Adrenal gland (tissue), 9 donors: ENCODE measurements at regions not wholly inside any gene's neighbourhood (a gene's known extent, or its start where the extent isn't known, plus 50 kb on each side); places are given as distances from the start of the nearest gene placed in this dataset.

Experiments used
- DNase-seq, 7 donors: peaks; one replicate each; pipeline ENCODE4 v3.0.0-alpha.2; 2019 to 2020
- H3K27ac ChIP-seq, 5 donors: fragments of 200-600 bp; sonication (generic) in 4 of 5; 1 replicate in 3 of 5; 2 replicates in 2 of 5; pipeline versions ENCODE4 v1.5.1 to v1.8.0; 2016 to 2020; ENCODE audit warnings: mild to moderate bottlenecking in 1 of 5
- H3K27me3 ChIP-seq: fragments of 200-600 bp; 2 replicates; pipeline ENCODE4 v1.8.0; 2021
- H3K36me3 ChIP-seq, 2 donors: fragments of 200-600 bp; replicated peaks in 1 of 2; 1 replicate in 1 of 2; 2 replicates in 1 of 2; pipeline versions ENCODE4 v1.5.1 to v1.8.0; 2018 to 2022
- H3K4me1 ChIP-seq, 2 donors: fragments of 200-600 bp; replicated peaks in 1 of 2; 1 replicate in 1 of 2; 2 replicates in 1 of 2; pipeline versions ENCODE4 v1.5.1 to v1.8.0; 2018 to 2021
- H3K4me3 ChIP-seq, 4 donors: fragments of 200-600 bp; sonication (generic) in 3 of 4; one replicate each; pipeline ENCODE4 v1.5.1; 2016 to 2018
- H3K9me3 ChIP-seq, 3 donors: fragments of 200-600 bp; sonication (generic) in 1 of 3; replicated peaks in 1 of 3; 1 replicate in 2 of 3; 2 replicates in 1 of 3; pipeline versions ENCODE4 v1.5.1 to v1.8.0; 2016 to 2021
- CTCF ChIP-seq, 6 experiments: fragments of 450-650 bp in 4 of 6; fragments of 200-600 bp in 2 of 6; sonication (generic) in 1 of 6; IDR thresholded peaks; 1 replicate in 5 of 6; 2 replicates in 1 of 6; pipeline versions ENCODE4 v1.5.1 to v1.8.0; 2016 to 2021; ENCODE audit warnings: antibody characterized with exemption in 6 of 6, mild to moderate bottlenecking in 2 of 6, moderate library complexity in 1 of 6
- POLR2A ChIP-seq, 2 donors: fragments of 450-650 bp; IDR thresholded peaks; one replicate each; pipeline ENCODE4 v1.6.1; 2017; ENCODE audit warnings: antibody characterized with exemption in 2 of 2, mild to moderate bottlenecking in 2 of 2, moderate library complexity in 1 of 2
- WGBS, 4 donors: extraction: QIAGEN DNeasy Blood & Tissue Kit in 2 of 4; methylation state at CpG; one replicate each; pipeline versions ENCODE4 v1.1.5 to v1.1.7; 2013 to 2017; 5-methylcytosine and 5-hydroxymethylcytosine counted together
- intact Hi-C, 2 donors: fragments of 100-400 bp; cut with DNase I; formaldehyde crosslinking; loops; one replicate each; pipeline versions ENCODE4 v1.14.1 to v1.15.0; 2022 to 2023
- donor health status: healthy with polysubstance abuse.
- donor health status: Bipolar disorder and iron deficiency.
- donor health status: DM: yes; HTN: yes; CAD: no.
- donor health status: DM: no; HTN: no; CAD: no.
- donor health status: DM: no; HTN: no; CAD: no.

GRCh38 chr21:18716578-18717138 is 313.1 kb upstream of the TMPRSS15 start:
- H3K27ac ChIP-seq = no peak overlapping the region
- DNase-seq = no peak
- H3K4me3 ChIP-seq = no peak overlapping the region
- no peaks in the 10 kb centered on the region for H3K36me3 ChIP-seq
- H3K4me1 ChIP-seq = no peaks in the 10 kb centered on the region
- no peaks in the 10 kb centered on the region for H3K27me3 ChIP-seq
- no peaks in the 10 kb centered on the region for H3K9me3 ChIP-seq
- WGBS, 4 donors = 29 to 39% (median 34%) methylated on average over 5 of the region's 5 CpGs
- TF ChIP-seq CTCF (IDR thresholded peaks at IDR 0.05) = no peak
- no peak for TF ChIP-seq POLR2A (IDR thresholded peaks at IDR 0.05)
- intact Hi-C loops = no loop called here

GRCh38 chr21:18722193-18722592 is 318.6 kb upstream of the TMPRSS15 start:
- Histone ChIP-seq H3K27ac (no peak overlapping the region), H3K4me3 (no peak overlapping the region), H3K9me3 (no peaks in the 10 kb centered on the region), H3K27me3 (no peaks in the 10 kb centered on the region), H3K36me3 (no peaks in the 10 kb centered on the region), H3K4me1 (no peaks in the 10 kb centered on the region)
- no peak for DNase-seq
- TF ChIP-seq CTCF (IDR thresholded peaks at IDR 0.05) (no peak), POLR2A (IDR thresholded peaks at IDR 0.05) (no peak)
- intact Hi-C loops = no loop called here
- 60 to 67% (median 63%) methylated on average over 1 of the region's 1 CpG for WGBS, 4 donors

GRCh38 chr21:18723171-18723570 is 319.6 kb upstream of the TMPRSS15 start:
- 67 to 84% (median 78%) methylated on average over 2 of the region's 2 CpGs for WGBS, 4 donors
- H3K27me3 ChIP-seq = no peaks in the 10 kb centered on the region
- H3K4me1 ChIP-seq = no peaks in the 10 kb centered on the region
- no peaks in the 10 kb centered on the region for H3K36me3 ChIP-seq
- no peak for TF ChIP-seq CTCF (IDR thresholded peaks at IDR 0.05)
- TF ChIP-seq POLR2A (IDR thresholded peaks at IDR 0.05) = no peak
- intact Hi-C loops = no loop called here
- no peaks in the 10 kb centered on the region for H3K9me3 ChIP-seq
- no peak overlapping the region for H3K4me3 ChIP-seq
- no peak for DNase-seq
- no peak overlapping the region for H3K27ac ChIP-seq

GRCh38 chr21:18725653-18726052 is 322.1 kb upstream of the TMPRSS15 start:
- H3K9me3 ChIP-seq = no peaks in the 10 kb centered on the region
- no peak for TF ChIP-seq CTCF (IDR thresholded peaks at IDR 0.05)
- H3K4me1 ChIP-seq = no peaks in the 10 kb centered on the region
- no peak overlapping the region for H3K27ac ChIP-seq
- WGBS, 4 donors = 53 to 82% (median 75%) methylated on average over 3 of the region's 3 CpGs
- no peaks in the 10 kb centered on the region for H3K27me3 ChIP-seq
- intact Hi-C loops = no loop called here
- H3K36me3 ChIP-seq = no peaks in the 10 kb centered on the region
- no peak for DNase-seq
- H3K4me3 ChIP-seq = no peak overlapping the region
